OCI-LY7 (cell line): ENCODE measurements at regions not wholly inside any gene's neighbourhood (a gene's known extent, or its start where the extent isn't known, plus 50 kb on each side); places are given as distances from the start of the nearest gene placed in this dataset.

ENCODE experiments used
- EZH2phosphoT487 ChIP-seq: fragments of 200-600 bp; sonication (generic); IDR thresholded peaks from 2 replicates; pipeline ENCODE4 v1.6.1; 2018; ENCODE audit warnings: low read depth, borderline replicate concordance, mild to moderate bottlenecking, mixed run types, antibody characterized with exemption, low read length, moderate library complexity, mixed read lengths
- TF ChIP-seq, protein P1 (sequence below): fragments of 200-600 bp; sonication (generic); conservative IDR thresholded peaks from 2 replicates; pipeline ENCODE4 v1.5.1; 2014; ENCODE audit warnings: mild to moderate bottlenecking, antibody characterized with exemption, low read length, moderate library complexity, mixed read lengths

DNA sequence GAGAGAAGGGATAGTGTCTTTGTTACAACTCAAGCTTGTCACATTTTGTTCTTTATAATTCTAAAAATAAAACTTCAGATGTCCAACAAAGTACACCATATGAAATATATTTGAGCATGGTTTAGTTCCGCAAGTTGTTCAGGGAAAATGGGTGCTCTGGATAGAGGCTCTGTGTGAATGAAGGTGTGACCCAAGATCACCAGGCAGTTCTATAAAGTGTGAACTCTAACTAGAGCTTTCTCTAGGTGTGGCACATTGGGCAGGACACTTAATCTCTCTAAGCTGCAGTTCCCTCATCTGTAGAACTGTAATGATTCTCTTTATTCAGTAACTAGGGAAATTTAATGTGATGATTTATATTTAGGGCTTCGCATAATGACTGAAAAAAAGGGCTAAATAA is 139.3 kb downstream of the BCHE start:
- TF ChIP-seq, protein P1, sequence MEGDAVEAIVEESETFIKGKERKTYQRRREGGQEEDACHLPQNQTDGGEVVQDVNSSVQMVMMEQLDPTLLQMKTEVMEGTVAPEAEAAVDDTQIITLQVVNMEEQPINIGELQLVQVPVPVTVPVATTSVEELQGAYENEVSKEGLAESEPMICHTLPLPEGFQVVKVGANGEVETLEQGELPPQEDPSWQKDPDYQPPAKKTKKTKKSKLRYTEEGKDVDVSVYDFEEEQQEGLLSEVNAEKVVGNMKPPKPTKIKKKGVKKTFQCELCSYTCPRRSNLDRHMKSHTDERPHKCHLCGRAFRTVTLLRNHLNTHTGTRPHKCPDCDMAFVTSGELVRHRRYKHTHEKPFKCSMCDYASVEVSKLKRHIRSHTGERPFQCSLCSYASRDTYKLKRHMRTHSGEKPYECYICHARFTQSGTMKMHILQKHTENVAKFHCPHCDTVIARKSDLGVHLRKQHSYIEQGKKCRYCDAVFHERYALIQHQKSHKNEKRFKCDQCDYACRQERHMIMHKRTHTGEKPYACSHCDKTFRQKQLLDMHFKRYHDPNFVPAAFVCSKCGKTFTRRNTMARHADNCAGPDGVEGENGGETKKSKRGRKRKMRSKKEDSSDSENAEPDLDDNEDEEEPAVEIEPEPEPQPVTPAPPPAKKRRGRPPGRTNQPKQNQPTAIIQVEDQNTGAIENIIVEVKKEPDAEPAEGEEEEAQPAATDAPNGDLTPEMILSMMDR, result no peak
- no peak for TF ChIP-seq EZH2phosphoT487
